Endometrial microvascular endothelial cells (primary cell): ENCODE measurements at regions not wholly inside any gene's neighbourhood (a gene's known extent, or its start where the extent isn't known, plus 50 kb on each side); places are given as distances from the start of the nearest gene placed in this dataset.

Experiments
- in situ Hi-C: cut with HindIII; loops from 2 replicates; pipeline ENCODE4 v1.10.0; 2017; ENCODE audit warnings: low sequenced_read_pairs, low pct_unique_long_range_greater_than_20kb; ENCODE audit errors: inconsistent ontology term

DNA sequence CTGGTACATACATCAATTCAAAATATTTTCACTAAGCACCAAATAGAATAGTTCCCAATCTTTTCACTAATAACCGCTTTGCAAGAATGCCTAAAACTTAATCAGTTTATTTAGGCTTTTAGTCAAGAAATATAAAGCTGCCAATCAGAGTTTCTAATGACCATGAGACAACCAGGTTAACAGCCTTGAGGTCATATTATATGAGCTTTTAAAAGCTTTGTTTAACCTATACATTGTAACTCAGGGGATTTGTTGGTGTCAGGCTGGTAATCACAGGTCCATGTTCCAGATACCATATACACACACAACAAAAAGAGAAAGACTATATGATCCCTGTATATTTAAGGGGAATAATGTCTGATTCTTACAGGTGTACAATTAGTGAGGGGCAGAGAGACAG, 246.2 kb upstream of the ADGRL2 start:
- in situ Hi-C loops = loop anchor here (10.0 kb wide), 1 partner anchor 250 kb away; the partner anchor contains the start of gene ADGRL2

DNA sequence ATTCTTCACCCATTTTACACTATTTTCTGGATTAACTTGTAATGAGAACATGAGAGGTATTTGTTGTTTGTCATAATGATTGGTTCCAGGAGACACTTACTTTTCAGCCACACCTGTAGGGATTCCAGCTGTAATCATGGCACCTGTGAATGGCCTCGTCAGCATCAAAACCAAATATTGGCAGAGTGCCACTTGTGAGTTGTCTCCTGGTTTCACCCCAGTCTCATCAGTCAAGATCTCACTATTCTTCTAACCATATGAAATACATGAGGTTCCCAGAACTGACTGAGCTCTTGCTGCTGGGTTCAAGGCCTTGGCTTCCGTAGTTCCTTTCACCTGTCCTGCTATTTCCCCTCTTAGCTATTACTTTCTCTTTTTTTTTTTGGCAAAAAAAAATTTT, 246.6 kb upstream of the ADGRL2 start:
- in situ Hi-C loops = loop anchor here (10.0 kb wide), 1 partner anchor 251 kb away; the partner anchor contains the start of gene ADGRL2

DNA sequence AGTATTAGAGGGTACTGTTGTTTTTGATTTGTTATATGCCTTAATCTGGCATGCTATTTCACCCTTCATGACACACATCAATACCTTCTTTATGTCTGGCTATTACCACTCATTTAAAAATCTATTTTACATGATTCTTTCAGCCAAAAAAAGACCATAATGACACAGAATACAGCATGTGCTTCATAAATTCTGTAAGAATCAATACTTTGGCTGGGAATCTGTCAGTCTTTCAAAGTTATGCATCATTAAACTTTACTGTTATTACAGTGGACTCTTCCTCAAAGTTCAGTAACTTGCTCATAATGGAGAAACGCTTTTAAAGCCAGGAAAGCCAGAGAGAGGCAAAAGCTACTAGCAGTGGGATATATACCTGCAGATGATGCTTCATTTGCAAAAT, 247.2 kb upstream of the ADGRL2 start:
- in situ Hi-C loops = loop anchor here (10.0 kb wide), 1 partner anchor 251 kb away; the partner anchor contains the start of gene ADGRL2

DNA sequence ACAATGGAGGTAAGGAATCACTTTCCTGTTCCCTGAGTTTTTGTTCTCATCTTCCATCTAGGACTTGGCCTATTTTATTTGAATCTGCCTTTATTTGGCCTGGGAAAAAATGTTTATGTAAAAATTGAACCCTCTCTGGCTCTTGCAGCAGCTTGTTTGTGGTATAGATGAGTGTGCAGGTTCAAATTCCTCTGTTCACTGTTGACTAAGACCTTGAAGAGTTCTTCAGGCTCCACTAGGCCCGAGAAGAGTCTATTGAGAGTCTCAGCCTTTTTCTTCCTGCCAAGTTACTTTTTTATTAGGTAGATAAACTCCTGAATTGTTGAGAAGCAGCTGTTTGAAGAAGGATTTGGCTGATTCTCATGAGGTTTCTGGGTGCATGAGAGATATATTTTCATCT, 248.8 kb upstream of the ADGRL2 start:
- in situ Hi-C loops = loop anchor here (10.0 kb wide), 1 partner anchor 253 kb away; the partner anchor contains the start of gene ADGRL2

DNA sequence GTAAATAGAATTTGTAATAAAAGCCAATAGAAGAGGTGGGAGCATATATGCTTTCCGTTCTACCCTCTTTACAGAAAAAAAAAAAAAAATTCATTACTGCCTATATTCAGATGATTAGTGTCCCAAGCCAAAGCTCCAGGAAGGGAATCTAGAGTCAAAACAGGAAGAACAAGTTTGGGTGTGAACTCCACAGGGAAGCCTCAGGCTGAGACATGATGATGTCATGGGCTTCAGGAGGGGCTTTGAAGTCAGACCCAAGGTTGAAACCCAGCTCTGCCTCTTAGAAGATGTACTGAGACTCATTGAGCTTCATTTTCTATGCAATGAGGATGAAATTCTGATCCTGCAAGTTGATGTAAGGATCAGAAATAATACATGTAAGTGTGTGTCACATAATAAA, 250.0 kb upstream of the ADGRL2 start:
- in situ Hi-C loops = loop anchor here (10.0 kb wide), 1 partner anchor 254 kb away; the partner anchor contains the start of gene ADGRL2

DNA sequence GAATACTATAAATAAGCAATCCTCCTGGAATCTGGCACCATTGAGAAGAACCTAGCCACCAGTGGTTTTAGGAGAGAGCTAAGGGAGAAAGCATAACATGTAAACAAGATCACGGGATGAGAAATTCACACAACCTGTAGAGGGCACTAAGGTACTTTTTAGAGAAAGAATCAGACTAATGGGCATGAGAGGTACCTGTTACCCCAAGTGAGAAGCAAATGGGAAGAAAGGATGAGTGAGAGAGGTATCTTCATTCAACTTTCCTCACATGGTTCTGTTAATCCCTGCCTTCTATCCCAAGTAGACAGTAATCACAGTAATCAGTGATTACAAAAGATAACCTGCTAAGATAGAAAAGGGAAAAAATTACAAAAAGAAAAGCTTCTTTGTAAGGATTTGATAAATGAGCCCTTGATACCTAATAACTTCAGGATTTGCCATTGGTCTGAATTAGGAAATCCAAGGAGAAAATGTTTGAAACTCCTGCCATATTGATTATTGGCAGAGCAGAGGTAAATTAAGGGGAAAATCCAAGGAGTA, 251.1 kb upstream of the ADGRL2 start:
- in situ Hi-C loops = loop anchor here (10.0 kb wide), 1 partner anchor 255 kb away; the partner anchor contains the start of gene ADGRL2

DNA sequence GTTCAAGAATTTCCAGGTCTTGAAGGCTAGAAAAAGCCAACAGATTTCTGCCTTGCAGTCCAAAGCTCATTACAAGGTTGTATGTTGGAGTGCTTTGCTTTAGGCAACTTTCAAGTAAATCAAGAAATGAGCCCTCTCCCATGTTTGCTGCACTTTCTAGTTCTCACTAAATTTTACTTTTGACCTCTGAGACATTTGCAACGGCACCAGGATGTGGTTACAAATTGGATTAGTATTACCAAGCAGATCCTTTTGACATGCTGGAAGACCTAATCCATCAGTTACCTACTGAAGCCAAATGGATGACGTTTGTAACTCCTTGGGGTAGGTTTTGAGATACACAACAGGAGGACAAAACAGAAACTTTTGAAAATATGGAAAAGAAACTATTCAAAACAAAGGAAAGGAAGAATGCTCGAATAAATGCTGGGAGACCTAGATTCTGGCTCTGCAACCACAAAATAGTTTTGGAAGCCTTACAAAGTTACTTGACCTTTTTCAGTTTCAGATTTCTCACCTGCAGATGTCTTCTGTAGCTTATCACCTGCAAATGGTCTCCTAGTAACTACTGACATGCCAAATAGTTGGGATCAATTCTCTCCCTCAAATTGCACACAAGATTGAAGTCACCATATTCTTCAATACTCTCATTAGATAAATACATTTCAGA, 251.7 kb upstream of the ADGRL2 start:
- in situ Hi-C loops = no loop called here

DNA sequence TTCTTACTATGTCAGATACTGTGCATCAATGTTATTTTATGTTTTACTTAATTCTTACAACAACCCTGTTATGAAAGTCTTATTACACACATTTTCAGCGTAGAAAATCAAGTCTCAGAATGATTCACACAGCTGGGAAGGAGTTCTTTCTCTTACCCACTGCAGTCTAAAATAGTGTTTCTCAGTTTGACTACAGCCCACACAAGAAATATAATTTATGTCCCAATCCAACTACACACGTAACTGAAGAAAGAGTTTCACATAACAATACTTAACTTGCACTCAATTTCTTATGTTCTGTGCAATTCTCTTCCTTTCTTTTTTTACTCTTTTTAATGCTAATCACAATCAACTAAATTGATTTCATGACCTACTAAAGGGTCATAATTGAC, 252.8 kb upstream of the ADGRL2 start:
- in situ Hi-C loops = no loop called here

DNA sequence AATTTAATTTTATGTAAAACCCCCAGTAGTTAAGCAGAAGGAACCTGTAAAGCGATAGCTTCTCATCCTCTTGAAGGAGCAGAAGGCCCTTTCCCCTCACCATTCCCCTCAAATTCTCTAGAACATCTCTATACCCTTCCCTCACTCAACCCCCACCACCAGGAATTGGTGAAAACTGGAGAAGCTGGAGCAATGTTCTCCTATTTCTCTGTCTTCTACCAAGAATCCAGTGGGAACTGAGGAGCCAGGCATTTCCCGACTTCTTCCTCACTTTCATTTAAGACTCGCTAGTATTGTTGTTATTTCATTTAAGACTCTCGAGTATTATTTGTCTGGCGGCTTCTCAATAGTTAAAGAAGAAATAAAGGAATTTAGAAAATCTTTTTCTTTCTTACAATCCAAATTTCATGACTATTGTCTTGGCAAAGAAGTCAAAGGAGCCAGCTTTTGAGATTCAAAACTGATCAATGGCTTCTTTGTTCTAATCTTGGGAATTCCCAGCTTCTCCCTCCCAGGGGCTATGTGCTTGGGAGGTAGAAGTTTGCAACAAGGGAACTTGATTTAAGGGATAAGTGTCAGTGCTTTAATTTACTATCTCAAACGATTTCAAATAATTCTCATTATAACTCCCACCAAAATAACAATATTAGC, 253.3 kb upstream of the ADGRL2 start:
- in situ Hi-C loops = no loop called here

DNA sequence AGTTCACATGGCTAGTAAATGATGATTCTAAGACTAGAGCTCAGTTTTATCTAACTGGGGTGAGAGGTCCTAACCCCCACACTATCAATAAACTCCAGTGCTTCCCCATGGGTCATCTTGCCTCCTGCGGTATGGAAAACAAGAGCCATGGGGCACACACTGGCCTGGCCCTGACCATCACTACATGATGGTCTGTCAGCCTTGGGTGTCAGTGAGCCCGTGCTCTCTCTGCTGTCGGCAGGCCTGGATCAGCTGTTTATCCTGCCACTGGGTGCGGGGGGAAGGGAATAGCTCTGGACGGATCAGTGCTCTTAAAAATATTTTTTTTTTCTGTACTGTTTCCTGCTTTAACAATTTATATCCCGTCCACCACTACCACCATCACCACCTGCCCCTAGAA, 255.0 kb upstream of the ADGRL2 start:
- in situ Hi-C loops = no loop called here

DNA sequence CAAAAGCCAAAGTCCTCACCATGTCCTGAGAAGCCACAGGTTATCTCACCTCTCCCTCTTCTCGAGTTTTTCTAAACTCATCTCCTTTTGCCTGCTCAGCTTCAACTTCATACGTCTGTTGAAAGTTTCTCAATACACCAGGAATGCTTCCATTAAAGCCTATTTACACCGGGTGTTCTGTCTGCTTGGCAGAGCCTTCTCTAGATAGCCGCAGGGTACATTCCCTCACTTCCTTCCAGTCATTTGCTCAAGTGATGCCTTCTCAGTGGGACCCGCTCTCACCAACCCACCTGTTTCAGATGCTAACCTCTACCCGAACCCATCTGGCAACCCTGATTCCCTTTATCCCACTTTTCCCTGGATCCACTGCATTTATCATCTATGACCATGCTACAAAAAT, 257.0 kb upstream of the ADGRL2 start:
- in situ Hi-C loops = no loop called here

DNA sequence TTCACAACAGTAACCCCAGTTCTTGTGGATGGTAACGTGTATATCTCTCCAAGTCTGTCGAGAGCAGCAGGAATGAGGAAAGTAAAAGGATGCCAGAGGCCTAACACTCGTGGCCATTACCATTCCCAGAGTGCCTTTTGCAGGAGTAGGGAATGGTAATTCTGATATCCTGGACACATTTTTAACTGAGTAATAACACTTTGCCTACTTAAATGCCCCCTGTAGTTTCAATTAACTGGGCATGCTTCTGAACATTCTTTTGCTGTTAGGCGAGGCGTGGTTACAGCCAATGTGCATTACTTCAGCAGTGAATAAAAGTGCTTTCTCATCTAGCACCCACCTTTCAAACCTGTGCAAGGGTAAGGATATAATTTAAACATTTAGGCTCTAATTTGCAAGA, 258.5 kb upstream of the ADGRL2 start:
- in situ Hi-C loops = no loop called here

DNA sequence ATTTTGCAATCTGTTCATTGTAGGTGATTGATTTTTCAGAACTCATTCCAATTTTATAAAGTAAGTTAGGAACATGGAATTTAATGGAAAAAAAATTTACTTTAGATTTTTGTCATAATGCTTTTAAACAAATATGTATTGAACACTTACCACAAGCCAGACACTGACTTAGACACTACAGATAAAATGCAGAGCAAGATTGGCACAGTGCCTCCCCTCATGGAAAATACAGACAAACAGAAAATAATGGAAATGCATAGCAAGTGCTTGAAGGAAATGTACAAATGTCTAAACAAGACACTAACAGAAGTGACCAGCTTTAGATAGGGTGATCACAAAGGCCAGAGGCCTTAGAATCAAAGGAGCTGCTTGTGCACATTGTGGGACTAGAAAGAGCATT, 260.5 kb upstream of the ADGRL2 start:
- in situ Hi-C loops = no loop called here

DNA sequence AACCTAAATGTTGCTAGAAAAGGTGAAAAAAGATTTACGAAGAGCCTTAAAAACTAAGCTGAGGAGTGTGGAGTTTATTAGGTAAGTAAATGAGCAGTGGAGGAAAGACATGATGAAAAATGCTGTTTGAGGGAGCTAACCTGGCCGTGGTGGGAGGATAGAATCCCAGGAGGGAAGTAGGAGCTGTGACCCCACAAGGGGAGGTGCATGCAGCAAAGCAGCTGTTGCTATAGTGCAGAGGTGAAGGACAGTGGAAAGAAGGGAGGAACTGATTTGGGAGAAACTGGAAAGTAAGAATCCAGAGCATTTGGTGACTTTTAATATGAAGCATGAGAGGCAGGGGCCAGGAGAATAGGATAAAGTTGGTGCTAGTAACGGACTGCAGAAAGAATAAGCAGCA, 271.7 kb upstream of the ADGRL2 start:
- in situ Hi-C loops = no loop called here

DNA sequence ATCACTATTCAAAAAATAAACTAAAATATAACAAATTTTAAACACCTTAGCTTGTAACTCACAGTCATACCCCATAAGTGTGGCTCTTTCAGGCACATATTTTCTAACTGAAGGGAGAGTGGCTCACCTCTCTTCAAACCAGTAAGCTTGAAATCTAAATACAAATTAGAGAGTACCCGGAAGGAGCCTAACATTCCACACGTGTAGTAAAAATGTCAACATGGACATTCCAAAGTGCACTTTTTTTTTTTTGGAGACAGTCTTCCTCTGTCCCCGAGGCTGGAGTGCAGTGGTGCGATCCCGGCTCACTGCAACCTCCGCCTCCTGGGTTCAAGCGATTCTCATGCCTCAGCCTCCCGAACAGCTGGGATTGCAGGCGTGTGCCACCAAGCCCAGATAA, 275.6 kb upstream of the ADGRL2 start:
- in situ Hi-C loops = no loop called here

DNA sequence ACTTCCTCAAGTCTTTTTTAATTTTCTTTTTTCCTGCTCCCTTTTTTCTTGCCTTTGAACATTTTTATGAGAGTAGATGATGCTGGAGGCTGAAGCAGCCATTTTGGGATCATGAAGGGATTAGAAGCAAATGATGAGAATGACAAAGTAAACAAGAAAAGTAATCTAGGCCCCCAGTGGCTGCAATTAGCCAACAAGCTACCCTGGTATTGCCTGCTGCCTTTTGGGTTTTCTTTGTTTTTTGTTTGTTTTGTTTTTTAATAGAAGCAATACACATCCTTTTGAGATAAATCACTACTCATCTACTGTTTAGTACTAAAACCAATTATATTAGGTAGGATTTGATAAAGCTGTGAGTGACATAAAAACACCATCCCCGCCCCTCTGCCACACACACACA, 280.7 kb upstream of the ADGRL2 start:
- in situ Hi-C loops = no loop called here

DNA sequence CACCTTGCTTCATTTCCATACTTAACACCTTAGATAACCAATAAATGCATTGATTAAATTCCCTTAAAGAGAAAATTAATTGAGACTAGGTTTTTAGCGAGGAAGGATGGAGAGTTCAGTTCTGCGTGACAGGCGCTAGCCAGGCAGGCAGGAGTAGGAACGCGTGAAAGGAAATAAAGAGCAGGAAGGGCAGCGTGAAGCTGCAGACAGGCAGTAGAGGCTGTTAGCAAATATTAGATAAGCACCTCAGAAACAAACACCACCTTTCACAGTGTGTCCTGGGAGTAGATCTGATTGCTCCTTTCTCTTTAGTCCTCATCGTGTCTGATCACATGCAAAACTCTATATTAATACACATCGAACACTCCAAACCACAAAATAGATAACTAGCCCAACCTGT, 282.7 kb upstream of the ADGRL2 start:
- in situ Hi-C loops = no loop called here

DNA sequence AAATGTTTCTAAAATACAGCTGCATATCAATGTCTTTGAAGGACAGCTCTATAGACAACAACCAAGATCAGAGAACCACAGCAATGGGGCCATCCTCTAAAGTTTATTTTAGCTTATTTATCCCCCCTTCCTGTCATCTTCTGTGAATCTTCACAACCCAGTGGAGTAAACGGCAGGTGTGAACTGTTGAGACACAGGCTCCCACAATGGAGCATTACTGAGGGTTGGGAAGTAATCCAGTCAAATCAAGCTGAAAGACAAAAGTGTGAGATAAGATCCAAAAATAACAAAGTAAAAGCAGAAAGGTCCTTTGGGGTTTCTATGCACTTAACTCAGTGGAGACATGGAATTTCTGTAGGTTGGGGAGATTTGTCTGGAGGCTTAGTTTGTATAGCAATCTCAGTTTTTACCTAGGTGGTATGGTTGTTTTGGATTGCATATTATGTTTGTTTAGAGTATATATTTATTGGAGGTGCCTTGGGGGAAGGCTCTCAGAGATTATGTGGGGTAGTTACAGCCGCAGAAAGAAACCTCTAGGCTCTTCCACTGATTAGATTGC, 286.9 kb upstream of the ADGRL2 start:
- in situ Hi-C loops = no loop called here

DNA sequence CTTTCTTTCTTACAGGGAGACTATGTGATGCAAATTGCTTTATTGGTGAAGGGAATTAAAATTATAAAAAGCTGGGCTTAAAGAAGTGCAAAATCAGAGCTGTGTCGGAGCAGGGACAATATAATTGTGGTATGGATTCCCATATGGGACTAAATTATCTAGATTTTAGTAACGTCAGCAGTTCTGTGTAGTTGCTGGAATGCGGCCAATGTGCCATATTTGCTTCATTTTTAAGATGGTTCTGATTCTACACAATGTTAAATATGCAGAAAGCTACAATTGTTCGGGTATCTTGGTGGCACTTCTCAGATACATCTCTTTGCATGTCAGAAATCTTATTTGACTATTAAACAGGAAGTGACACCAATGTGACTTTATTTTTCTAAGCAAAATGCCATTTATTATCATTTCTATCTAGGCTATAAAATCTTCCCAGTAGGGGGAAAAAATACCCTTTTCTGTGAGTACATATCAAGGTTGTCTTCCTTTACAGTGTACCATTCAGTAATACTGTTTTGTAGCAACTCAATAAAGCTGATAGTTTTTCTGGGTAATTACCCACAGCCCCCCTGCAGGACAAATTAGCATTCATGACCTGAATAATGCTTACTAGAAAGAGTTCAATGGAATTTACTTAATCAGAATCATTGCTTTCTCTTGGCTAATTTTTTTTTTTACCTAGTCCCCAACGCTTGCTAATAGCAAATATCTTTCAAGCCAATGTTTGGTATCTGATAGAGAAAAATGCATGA, 288.3 kb upstream of the ADGRL2 start:
- in situ Hi-C loops = no loop called here
